HEK293 (cell line): ENCODE measurements at regions not wholly inside any gene's neighbourhood (a gene's known extent, or its start where the extent isn't known, plus 50 kb on each side); places are given as distances from the start of the nearest gene placed in this dataset.

Experiments
- CTCF ChIA-PET: fragments of 350-600 bp; formaldehyde crosslinking; extraction: SDS; loops from one replicate; lab custom pipeline; 2021; ENCODE audit warnings: antibody characterized with exemption; lab: Yijun Ruan, JAX
- POLR2A ChIA-PET: fragments of 300-600 bp; formaldehyde crosslinking; extraction: SDS; loops from one replicate; lab custom pipeline; 2020; ENCODE audit warnings: antibody characterized with exemption, inconsistent platforms; lab: Yijun Ruan, JAX
- H3K27ac ChIP-seq: fragments of 200-500 bp; sonication (Bioruptor generic); 2 replicates; pipeline ENCODE4 v1.5.1; 2014; ENCODE audit warnings: low read depth, low read length, control low read depth, inconsistent platforms; ENCODE audit errors: extremely low read depth
- H3K36me3 ChIP-seq, 2 experiments: fragments of 200-500 bp in 1 of 2; sonication (Bioruptor generic) in 1 of 2; 1 replicate in 1 of 2; 2 replicates in 1 of 2; pipeline ENCODE4 v1.5.1; 2014 to 2017; ENCODE audit warnings: inconsistent platforms in 2 of 2, low read length in 2 of 2; ENCODE audit not compliant: control insufficient read depth in 2 of 2, insufficient read depth in 1 of 2
- H3K4me1 ChIP-seq: fragments of 200-500 bp; sonication (Bioruptor generic); 2 replicates; pipeline ENCODE4 v1.5.1; 2014; ENCODE audit warnings: mild to moderate bottlenecking, low read length, inconsistent platforms; ENCODE audit not compliant: control insufficient read depth, insufficient read depth
- H3K4me3 ChIP-seq: 2 replicates; pipeline ENCODE4 v1.5.1; 2011; ENCODE audit warnings: low read depth, mild to moderate bottlenecking, control low read depth, low read length, moderate library complexity
- H3K9me3 ChIP-seq: fragments of 200-500 bp; sonication (Bioruptor generic); 2 replicates; pipeline ENCODE4 v1.5.1; 2014; ENCODE audit warnings: low read depth, low read length, inconsistent platforms; ENCODE audit not compliant: control insufficient read depth, insufficient read depth
- MYNN ChIP-seq: fragments of 450-650 bp; formaldehyde crosslinking; IDR thresholded peaks from 2 replicates; pipeline ENCODE4 v1.5.1; 2016; ENCODE audit warnings: missing biosample characterization, missing genetic modification characterization, borderline replicate concordance
- REST ChIP-seq: fragments of 450-650 bp; formaldehyde crosslinking; IDR thresholded peaks from 2 replicates; pipeline ENCODE4 v1.5.1; 2016; ENCODE audit warnings: missing biosample characterization, missing genetic modification characterization
- TRIM28 ChIP-seq: IDR thresholded peaks from 2 replicates; pipeline ENCODE4 v1.6.1; 2011; ENCODE audit warnings: low read length, control low read depth, borderline replicate concordance
- WT1 ChIP-seq: fragments of 450-650 bp; formaldehyde crosslinking; IDR thresholded peaks from 2 replicates; pipeline ENCODE4 v1.5.1; 2016; ENCODE audit warnings: missing biosample characterization, missing genetic modification characterization
- ZBTB26 ChIP-seq: fragments of 450-650 bp; formaldehyde crosslinking; optimal IDR thresholded peaks from 2 replicates; pipeline ENCODE3; 2016; ENCODE audit warnings: missing biosample characterization, mild to moderate bottlenecking, missing genetic modification characterization
- ZBTB44 ChIP-seq: fragments of 450-650 bp; IDR thresholded peaks from 2 replicates; pipeline ENCODE4 v1.5.1; 2018; ENCODE audit warnings: missing biosample characterization, mild to moderate bottlenecking, missing genetic modification characterization
- ZEB2 ChIP-seq: fragments of 450-650 bp; formaldehyde crosslinking; IDR thresholded peaks from 2 replicates; pipeline ENCODE4 v1.5.1; 2016; ENCODE audit warnings: missing biosample characterization, missing genetic modification characterization
- ZNF138 ChIP-seq: fragments of 450-650 bp; formaldehyde crosslinking; IDR thresholded peaks from 2 replicates; pipeline ENCODE4 v1.5.1; 2016; ENCODE audit warnings: missing biosample characterization, missing genetic modification characterization, borderline replicate concordance
- ZNF140 ChIP-seq: fragments of 450-650 bp; formaldehyde crosslinking; IDR thresholded peaks from 2 replicates; pipeline ENCODE4 v1.5.1; 2016; ENCODE audit warnings: missing biosample characterization, missing genetic modification characterization
- ZNF223 ChIP-seq: fragments of 450-650 bp; formaldehyde crosslinking; IDR thresholded peaks from 2 replicates; pipeline ENCODE4 v1.5.1; 2016; ENCODE audit warnings: missing biosample characterization, missing genetic modification characterization
- ZNF24 ChIP-seq: fragments of 450-650 bp; formaldehyde crosslinking; IDR thresholded peaks from 2 replicates; pipeline ENCODE4 v1.5.1; 2016; ENCODE audit warnings: missing biosample characterization, missing genetic modification characterization
- ZNF280D ChIP-seq: fragments of 450-650 bp; formaldehyde crosslinking; IDR thresholded peaks from 2 replicates; pipeline ENCODE4 v1.5.1; 2016; ENCODE audit warnings: missing biosample characterization, missing genetic modification characterization
- ZNF449 ChIP-seq: fragments of 450-650 bp; formaldehyde crosslinking; IDR thresholded peaks from 2 replicates; pipeline ENCODE4 v1.5.1; 2017; ENCODE audit warnings: missing biosample characterization, mild to moderate bottlenecking, missing genetic modification characterization, moderate library complexity
- ZNF48 ChIP-seq: fragments of 450-650 bp; formaldehyde crosslinking; IDR thresholded peaks from 2 replicates; pipeline ENCODE4 v1.5.1; 2016; ENCODE audit warnings: missing biosample characterization, missing genetic modification characterization
- ZNF501 ChIP-seq: fragments of 450-650 bp; formaldehyde crosslinking; IDR thresholded peaks from 2 replicates; pipeline ENCODE4 v1.5.1; 2016; ENCODE audit warnings: missing biosample characterization, missing genetic modification characterization
- ZNF544 ChIP-seq: fragments of 450-650 bp; formaldehyde crosslinking; IDR thresholded peaks from 2 replicates; pipeline ENCODE4 v1.5.0; 2017; ENCODE audit warnings: missing biosample characterization, missing genetic modification characterization
- ZNF585B ChIP-seq: fragments of 450-650 bp; formaldehyde crosslinking; IDR thresholded peaks from 2 replicates; pipeline ENCODE4 v1.5.1; 2016; ENCODE audit warnings: missing biosample characterization, missing genetic modification characterization
- ZNF600 ChIP-seq: fragments of 450-650 bp; formaldehyde crosslinking; IDR thresholded peaks from 2 replicates; pipeline ENCODE4 v1.5.1; 2016; ENCODE audit warnings: missing biosample characterization, missing genetic modification characterization
- ZNF658 ChIP-seq: fragments of 450-650 bp; formaldehyde crosslinking; IDR thresholded peaks from 2 replicates; pipeline ENCODE4; 2016; ENCODE audit warnings: missing biosample characterization, missing genetic modification characterization
- ZNF785 ChIP-seq: fragments of 450-650 bp; formaldehyde crosslinking; IDR thresholded peaks from 2 replicates; pipeline ENCODE4 v1.5.1; 2016; ENCODE audit warnings: missing biosample characterization, missing genetic modification characterization
- ZNF843 ChIP-seq: fragments of 450-650 bp; formaldehyde crosslinking; IDR thresholded peaks from 2 replicates; pipeline ENCODE4 v1.5.1; 2016; ENCODE audit warnings: missing biosample characterization, missing genetic modification characterization

- TF ChIP-seq ZBTB44: no peak
- no peak for TF ChIP-seq ZNF223 (tag by site-specific recombination)
These were observed 85.3 kb upstream of the KLF7 start (continued) for GRCh38 chr2:207251022-207251421.

GRCh38 chr2:207251573-207252192, 85.9 kb upstream of the KLF7 start:
- no peak overlapping the region for H3K4me3 ChIP-seq
- ChIA-PET CTCF (interaction anchor here (0.7 kb wide), 1 partner anchor 180 kb away, joined by 4 read pairs; no protein-coding TSS in a partner anchor), POLR2A (interaction anchor here (0.6 kb wide), 1 partner anchor 90 kb away, joined by 3 read pairs; no protein-coding TSS in a partner anchor)
- no peaks in the 10 kb centered on the region for H3K4me1 ChIP-seq
- no peaks in the 10 kb centered on the region for H3K36me3 ChIP-seq
- H3K27ac ChIP-seq: no peak overlapping the region
- TF ChIP-seq ZNF843 (tag by site-specific recombination): no peak
- no peak for TF ChIP-seq ZNF544
- TF ChIP-seq ZNF48 (tag by site-specific recombination): no peak
- no peak for TF ChIP-seq WT1 (tag by site-specific recombination)
- no peak for TF ChIP-seq ZNF585B (tag by site-specific recombination)
- TF ChIP-seq ZNF785 (tag by site-specific recombination): no peak
- no peak for TF ChIP-seq ZEB2 (tag by site-specific recombination)
- no peak for TF ChIP-seq ZNF24 (tag by site-specific recombination)
- no peak for TF ChIP-seq ZNF449 (tag by site-specific recombination)
- no peak for TF ChIP-seq ZNF501 (tag by site-specific recombination)
- TF ChIP-seq ZNF280D (tag by site-specific recombination): no peak
- TF ChIP-seq MYNN (tag by site-specific recombination): no peak
- no peak for TF ChIP-seq ZNF658 (tag by site-specific recombination)
- TF ChIP-seq ZNF600 (tag by site-specific recombination): no peak
- no peak for TF ChIP-seq TRIM28
- no peak for TF ChIP-seq ZBTB26 (tag by site-specific recombination)
- TF ChIP-seq ZNF138: no peak
- no peak for TF ChIP-seq REST (tag by site-specific recombination)
- no peak for TF ChIP-seq ZNF140
- no peaks in the 10 kb centered on the region for H3K9me3 ChIP-seq
